ENCODE measurements at regions not wholly inside any gene's neighbourhood (a gene's known extent, or its start where the extent isn't known, plus 50 kb on each side); places are given as distances from the start of the nearest gene placed in this dataset.
"Not testable (repeated sequence)": the region's sequence is repeated elsewhere in the genome, so short reads cannot be mapped to it uniquely, and the experiment has no call there.

DNA sequence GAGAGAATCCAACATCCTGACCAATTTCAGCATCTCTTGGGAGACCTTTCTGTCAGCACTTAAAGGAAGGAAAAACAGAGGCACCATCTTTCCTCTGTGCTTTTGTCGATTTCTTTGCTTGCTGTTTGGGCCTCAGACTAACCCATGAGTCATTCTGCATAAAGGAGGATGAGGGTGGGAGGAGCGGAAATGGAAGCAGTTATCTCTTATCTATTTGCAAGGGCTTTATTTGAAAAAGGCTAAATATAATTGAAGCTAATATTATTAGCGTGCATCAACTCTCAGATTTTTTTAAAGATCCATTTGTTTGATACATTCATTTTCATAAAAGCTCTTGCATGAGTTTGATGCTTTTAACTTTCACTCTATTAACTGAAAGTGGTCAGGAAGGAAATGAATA lies 72.9 kb downstream of the ZNF622 start:
- no peak for DNase-seq

DNA sequence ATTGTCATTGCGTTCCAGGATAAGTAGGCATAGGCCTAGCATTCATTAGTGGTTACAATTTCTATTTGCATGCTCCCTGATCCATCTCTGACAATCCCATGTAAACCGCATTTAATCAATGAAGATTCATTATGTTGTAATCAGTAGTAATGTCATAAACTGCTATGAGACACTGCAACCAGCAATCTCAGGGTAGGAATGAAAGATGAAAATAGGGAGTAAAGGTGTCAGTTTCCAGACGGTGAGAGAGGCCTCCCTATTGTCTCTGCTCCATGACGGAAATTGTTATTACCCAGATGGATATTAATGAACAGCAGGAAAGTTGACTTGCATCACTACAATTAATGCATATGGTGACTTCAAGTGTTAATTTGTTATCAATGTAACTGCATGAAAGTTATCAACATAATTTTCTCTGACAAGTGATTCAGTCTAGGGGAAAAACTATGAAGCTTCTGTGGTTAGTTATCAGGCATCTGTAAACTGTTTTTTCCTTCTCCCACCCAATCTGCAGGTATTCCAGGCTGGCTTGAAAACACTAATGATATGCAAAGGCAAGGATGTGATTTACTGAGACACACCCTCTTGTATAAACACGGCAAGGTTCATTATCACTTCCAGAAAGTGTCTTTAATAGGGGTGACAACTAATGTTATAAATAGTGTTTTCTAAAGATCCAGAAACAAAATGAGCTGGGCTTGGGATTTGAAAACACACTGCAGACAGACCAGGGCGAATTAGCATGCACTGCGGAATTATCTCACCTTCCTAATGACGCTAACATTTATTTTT lies 73.5 kb downstream of the ZNF622 start:
- DNase-seq, result no peak

DNA sequence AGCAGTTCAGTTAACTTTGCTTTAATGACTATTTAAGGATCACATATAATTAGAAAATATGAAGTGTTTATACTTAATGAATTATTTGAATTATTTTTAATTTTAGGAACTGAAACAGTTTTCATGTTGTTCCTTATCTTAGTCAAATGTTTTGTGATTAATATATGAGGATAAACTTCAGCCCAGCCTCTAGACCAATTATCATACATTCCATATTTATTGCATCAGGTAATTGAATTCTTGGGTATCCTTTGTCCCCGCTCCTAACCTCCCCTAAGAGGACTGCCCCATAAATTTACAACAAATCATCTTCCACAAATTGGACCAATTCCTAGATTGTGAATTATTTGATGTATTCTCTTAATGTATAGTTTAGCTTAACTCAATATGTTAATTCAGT lies 74.8 kb downstream of the ZNF622 start:
- no peak for DNase-seq

DNA sequence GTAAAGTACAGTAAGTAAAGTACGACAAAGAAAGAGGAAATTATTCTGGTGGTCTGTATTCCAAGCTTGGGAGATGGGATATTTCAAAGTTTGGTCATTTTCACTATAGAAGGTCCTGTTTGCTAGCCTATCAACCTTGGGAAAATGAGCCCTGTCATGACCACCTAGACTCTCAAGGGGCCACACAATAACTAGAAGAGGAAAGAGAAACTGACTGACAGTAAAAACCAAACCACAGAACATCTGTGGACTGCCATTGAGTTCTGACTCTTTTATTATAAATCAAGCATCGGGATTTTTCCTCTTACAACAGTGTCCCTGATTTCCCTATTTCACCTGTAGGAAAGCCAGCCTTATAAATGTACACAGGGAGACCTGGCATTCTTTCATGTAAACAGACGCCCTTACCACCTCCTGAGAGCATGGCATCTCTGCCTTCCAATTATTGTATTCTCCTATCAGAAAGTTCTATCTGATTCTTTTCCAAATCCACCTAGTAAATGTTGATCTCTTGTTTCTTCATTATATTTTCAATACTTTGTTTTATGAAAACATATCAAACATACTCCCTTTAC lies 80.0 kb downstream of the ZNF622 start:
- DNase-seq, result no peak

DNA sequence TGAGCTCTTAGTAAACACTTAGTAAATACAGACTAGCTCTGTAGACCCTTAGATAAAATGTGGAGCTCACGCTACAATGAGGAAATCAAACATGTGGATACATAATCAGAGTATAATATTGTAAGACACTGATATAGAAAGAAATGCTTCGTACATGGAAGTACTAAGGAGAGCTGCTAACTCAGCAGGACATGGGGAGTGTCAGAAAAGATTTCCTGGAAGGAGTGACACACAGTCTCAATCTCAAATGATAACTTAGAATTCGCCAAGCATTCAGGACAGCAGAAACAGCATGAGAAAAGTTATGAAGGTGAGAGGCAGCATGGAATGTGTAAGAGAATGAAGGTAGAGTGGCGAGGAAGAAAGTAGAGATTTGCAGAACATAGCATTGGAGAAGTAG lies 80.8 kb downstream of the ZNF622 start:
- no peak for DNase-seq

DNA sequence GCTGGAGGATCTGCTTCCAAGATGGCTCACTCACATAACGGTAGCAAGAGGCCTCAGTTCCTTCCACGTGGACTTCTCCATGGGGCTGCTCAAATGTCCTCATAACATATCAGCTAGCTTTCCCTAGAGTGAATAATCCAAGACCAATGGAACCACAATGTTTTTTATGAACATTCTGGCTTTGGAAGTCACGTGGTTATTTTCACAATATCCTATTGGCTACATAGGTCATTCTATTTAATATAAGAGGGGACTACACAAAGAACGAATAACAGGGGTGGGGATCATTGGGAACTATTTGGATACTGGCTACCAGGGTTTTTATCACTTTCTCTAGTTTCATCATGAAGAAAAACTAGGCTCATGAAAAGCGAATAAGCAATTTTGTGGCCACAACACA lies 81.4 kb downstream of the ZNF622 start:
- no peak for DNase-seq

DNA sequence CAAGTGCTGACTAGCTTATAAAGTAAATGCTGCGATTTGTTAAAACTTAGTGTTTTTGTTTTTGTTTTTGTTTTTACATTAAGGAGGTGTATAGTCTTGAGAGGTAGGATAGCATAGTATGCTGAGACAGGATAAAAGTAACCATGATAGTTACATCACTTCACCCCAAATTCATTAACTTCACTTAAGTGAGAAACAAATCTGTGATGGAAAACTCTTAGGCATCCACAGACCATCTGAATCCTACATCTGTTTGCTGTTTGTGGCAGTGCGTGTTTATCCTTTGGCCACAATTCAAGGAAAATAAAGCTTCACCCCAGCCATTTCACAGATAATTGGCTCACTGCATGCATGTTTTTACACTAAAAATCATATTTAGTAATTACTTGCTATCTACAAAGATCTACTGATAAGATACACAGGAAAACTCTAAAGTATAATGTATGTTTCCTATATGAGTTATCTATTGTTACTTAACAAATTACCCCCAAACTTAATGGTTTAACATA lies 82.0 kb downstream of the ZNF622 start:
- DNase-seq, result no peak

DNA sequence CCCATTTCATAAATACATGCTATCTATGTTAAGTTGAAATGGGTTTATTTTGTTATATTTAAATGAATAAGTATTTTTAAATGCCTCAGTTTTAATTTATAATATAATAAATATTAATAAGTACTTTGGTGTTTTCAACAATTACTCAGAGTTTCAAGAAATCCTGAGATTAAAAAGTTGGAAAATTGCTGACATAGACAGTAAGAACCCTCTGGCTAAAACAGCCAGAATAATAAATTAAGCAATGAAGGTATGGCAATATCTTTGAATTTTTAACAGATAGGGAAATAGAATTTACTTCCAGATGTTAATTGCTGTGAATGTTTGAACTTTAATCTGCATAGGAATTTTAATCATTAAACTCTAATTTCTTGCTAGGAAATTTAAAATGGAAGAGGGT lies 83.6 kb downstream of the ZNF622 start:
- no peak for DNase-seq

DNA sequence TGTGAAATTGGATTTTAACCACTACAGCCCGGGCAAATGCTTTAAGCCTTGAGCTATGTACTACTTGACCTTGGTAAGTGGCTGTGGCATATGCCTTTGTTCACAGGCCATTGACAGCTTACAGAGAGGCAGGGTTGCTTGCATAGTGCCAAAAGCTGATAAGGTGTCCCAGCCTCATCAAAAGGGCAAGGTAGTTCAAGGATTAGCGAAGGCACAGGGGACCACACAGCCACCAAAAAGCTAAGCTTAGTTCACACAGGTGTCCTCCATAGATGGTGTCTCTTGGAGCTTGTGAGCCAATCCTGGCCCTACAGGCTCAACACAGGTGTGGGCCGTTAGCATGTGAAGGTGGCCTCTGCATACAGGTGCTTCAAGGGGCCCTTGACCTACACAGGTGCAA lies 86.8 kb downstream of the ZNF622 start:
- DNase-seq, result no peak

DNA sequence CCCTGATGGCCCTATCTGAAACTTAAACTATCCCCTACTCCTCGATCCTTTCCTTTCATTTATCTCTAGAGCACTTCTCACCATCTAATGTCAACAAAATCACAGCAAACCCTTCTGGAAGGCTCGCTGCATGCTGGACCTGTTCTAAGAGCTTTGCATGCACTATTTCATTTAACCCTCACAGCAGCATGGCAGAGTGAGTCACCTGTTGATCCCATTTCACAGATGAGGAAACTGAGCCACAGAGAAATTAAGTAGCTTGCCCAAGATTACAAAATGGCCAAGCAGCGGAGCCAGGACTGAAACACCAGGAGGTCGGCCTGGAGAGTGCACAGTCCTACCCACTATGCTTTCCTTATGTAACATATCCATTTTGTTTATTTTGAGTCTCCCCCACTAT lies 93.1 kb downstream of the ZNF622 start:
- DNase-seq, result no peak

DNA sequence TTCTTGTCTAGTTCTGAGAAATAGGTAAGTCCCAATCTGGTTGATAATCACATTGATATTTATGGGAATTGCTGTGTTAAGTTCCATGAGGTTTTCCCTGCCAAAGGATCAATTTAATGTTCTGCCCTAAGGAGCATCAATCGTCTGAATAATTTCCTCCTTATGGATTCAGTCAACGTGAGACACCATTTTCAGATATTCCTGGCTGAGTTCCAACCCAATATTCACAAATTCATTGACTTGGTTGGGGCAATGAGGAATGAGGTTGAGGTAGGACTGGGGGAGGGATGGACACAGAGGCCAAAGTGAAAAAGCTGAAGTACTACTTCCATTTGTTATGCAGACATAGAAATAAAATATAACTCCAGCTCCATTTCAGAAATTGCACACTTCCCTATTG lies 99.1 kb downstream of the ZNF622 start:
- no peak for DNase-seq

DNA sequence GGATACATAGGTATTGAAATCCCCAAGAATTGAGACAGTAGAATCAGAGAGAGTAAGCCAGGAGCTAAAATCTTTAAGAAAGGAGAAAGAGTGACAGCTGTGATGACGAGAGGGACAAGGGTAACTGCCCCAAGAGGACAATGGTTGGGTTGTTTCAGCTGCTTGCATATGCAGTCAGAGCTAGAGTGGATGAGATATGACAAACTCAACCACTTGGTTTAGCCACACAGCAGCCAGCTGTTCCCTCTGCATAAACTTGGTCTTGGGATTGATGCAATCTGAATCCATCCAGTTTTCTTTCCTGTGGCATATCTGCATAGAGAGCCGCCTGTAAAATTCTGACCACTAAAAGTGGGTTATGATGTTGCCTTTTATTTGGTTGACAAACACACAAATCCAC lies 100.7 kb downstream of the ZNF622 start:
- DNase-seq, result no peak

DNA sequence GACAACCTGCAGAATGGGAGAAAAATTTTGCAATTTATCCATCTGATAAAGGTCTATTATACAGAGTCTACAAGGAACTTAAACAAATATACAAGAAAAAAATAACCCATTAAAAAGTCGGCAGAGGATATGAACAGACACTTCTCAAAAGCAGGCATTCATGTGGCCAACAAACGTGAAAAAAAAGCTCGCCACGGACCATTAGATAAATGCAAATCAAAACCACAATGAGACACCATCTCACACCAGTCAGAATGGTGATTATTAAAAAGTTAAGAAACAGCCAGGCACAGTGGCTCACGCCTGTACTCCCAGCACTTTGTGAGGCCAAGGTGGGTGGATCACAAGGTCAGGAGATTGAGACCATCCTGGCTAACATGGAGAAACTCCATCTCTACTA lies 112.2 kb downstream of the ZNF622 start:
- not testable (repeated sequence) for DNase-seq

DNA sequence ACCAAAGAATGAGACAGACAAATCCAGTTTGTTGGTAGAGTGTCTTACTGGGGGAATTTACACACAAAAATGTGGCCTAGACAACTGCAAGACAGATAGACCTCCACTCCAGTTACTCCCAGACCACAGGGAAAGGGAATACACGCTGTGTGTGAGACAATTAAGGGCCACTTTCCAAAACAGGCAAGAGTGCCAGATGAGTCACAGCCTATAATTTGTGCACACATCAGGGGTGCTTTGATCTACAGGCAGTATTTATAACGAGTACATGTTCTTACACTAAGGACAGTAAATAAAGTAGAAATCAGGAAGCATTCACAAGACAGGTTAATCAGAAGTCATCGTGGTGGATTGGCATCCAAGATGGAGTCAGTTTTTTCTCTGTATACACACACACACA lies 114.8 kb downstream of the ZNF622 start:
- DNase-seq, result no peak

DNA sequence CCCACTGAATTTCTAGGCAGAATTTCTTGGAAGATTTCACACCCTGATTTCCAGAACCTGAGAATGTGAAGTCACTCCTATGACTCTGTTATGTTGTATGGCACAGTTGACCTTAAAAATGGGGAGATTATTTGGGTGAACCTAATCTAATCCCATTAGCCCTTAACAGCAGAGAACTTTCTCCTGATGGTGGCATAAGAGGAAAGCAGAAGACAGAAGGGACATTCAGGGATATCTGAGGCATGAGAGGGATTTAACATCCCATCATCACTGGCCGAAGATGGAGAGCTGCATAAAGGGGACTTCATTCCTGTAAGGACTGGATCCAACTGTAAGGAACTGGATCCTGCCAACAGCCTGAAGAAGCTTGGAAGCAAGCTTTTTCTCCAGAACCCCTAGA lies 119.2 kb downstream of the ZNF622 start:
- DNase-seq, result no peak

DNA sequence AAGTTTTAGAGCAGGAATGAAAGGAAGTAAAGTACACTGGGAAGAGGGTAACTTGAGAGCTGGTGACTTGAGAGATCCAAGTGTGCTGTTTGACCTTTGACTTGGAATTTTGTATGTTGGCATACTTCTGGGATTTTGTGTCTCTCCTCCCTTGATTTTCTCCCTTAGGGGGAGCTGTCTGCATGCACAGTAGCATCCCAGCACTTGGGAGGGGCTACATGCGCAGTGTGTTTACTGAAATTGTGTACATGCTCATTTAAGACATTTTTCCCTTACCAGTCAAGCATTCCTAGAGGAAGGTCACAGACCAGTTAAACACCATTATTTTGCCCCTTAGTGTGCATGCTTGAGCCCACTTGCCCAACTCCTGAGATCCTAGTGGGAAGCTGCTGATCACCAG lies 120.1 kb downstream of the ZNF622 start:
- no peak for DNase-seq

DNA sequence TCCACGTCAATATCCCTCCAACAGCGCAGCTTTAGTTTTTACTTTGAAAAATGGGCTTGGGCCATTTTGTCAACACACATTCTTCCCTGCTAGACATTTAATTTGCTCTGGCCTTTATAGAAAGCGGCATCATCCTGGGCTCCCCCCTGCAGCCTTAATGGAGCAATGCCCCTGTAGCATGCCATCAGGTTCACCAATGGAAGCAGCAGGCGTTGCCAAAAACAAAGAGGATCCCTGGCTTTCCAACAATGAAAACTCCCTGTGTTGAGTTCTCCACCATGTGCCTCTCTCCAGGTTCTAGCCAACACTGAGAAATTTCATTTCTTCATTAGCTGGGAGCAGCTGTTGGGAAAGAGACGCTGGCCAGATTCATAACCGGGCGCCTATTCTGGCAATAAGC lies 139.5 kb downstream of the ZNF622 start:
- no peak for DNase-seq

DNA sequence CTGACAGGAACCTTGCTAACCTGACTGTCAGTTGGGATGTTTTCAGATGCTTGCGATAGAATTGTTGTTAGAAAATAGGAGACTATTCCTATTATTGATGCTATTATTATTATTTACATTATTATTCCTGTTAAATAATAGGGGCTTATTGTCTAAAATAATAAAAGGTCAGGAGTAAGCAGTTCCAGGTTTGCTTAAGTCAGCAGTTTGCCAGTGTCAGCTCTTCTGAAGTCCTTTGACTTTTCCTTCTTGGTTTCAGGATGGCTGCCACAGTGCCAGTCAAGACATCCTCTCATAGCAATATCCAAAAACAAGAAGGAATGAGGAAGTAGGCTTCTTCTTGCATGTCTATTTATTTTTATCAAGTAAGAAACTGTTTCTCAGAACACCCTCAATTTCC lies 141.7 kb upstream of the MARCHF11 start:
- DNase-seq, result no peak

DNA sequence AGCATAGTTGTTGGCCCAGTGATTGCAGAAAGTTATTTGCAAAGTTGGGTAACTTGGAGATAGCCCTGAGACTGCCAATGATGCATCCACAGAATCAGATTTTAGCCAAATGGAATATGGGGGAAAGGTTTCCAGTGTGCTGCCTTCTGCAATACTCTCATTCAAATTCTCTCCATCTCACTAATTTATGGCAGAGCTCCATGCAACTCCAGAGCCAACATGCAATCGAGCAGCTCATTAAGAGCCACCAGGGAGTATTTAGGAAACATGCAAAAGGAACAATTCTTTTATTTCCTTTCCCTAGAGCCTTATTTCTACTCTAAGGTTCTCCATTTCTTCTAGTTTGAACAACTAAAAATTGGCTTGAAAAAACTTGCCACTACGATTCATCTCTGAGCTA lies 135.9 kb upstream of the MARCHF11 start:
- no peak for DNase-seq

DNA sequence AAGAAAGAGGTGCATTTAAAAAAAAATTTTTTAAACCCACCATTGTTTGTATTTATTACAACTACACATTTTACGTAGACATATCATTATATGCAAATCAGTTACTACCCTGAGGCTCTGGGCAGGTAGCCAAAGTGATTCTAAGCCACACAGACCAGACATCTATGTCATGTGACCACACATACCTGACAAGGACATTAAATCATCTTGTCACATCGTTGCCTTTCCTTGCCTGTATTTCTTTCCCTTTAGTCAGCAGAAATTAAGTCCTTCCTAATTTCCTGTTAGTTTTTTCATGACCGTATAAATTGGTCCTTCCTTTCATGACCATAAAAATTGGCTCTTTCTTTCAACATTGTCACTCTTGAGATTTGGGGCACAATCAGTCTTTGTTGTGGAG lies 134.2 kb upstream of the MARCHF11 start:
- no peak for DNase-seq

DNA sequence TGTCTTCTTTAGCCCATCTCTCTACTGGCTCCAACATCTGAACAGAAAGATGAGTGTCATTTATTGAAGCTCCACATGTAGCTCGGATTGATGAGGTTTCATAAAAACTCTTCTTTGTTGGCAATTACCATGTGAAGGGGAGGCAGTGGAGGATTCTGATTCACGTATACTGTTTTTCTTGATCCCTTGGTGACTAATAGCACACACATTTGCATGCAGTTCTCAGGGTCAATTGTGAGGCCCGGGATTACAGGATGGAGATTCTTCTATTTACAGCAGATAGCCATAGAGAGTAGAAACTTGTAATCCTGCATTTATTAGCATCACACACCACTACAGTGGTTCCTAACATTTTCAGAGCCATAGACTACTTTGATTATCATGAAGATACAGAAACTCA lies 133.2 kb upstream of the MARCHF11 start:
- no peak for DNase-seq

DNA sequence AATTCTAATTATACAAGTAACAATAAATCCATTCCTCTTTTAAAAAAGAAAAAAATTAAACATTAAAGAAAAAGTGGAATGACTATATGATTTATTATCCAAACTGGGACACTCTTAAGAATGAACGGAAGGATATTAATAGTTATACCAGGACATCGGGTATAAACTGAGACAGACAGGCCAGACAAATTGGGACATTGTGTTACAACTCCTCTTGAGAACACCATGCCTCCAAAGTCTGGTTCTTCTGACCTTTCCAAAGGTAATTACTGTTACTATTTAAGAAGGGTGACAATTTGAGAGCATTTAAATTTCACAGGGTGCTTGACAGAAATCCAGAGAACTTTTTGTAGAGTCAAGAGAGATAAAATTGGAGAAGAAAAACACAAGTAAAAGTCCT lies 132.1 kb upstream of the MARCHF11 start:
- DNase-seq, result no peak

DNA sequence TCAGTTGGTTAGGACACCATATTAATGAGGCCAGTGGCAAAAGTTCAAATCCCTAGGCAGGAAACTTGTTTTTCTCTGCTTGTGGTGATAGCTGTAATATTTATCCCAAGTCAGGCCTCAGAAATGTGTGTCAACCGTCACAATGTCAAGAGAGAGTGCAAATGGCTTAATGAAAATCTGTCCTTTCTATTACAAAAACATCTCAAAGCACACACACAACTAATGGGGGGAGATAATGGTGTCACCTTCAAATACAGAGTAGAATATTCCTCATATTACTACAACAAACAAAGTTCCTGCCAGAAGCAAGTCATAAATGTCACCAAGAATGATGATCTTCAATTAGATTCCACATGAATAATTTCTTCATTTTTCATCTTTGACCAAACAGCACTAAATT lies 127.2 kb upstream of the MARCHF11 start:
- no peak for DNase-seq

DNA sequence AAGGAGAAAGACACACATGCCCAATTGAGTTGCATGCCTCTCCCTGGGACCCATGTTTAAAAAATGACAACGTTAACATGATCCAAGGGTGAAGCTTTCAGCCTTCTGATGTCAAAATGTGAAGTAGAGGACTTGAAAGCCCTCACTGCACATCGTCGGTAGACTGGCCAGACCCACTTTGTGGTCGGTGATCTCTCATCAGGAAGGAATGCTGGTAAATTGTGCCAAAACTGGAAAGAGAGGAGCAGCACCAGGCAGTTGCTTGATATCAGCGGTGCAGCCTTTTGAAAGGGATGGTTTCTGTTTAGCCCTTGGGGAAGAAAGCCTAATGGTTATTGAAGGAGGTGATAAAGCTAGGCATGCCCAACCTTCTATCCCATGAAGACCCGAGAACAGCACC lies 125.3 kb upstream of the MARCHF11 start:
- no peak for DNase-seq

DNA sequence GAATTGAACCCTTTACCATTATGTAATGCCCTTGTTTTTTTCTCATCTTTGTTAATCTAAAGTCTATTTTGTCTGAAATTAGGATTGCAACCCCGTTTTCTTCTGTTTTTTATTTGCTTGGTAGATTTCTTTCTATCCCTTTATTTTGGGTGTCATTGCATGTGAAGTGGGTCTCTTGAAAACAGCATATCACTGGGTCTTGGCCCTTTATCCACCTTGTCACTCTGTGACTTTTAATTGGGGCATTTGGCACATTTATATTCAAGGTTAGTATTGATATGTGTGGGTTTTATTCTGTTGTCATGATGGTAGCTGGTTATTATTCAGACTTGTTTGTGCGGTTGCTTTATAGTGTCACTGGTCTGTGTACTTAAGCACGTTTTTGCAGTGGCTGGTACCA lies 117.4 kb upstream of the MARCHF11 start:
- no peak for DNase-seq
